Heart right ventricle (tissue), 16 donors: ENCODE measurements at regions not wholly inside any gene's neighbourhood (a gene's known extent, or its start where the extent isn't known, plus 50 kb on each side); places are given as distances from the start of the nearest gene placed in this dataset.

Experiments used
- ATAC-seq, 8 donors: fragments of 200-7000 bp; cut with Tn5 transposase; one replicate each; pipeline ENCODE4 v1.9.1; 2020; ENCODE audit warnings: mild to moderate bottlenecking in 8 of 8, moderate library complexity in 8 of 8, moderate number of reproducible peaks in 1 of 8
- DNase-seq, 2 donors: peaks; one replicate each; pipeline ENCODE4 v3.0.0-alpha.2; 2020
- H3K27ac ChIP-seq, 10 donors: fragments of 200-600 bp; sonication (generic) in 2 of 10; one replicate each; pipeline versions ENCODE4 v1.5.0 to v1.8.0; 2020 to 2022; ENCODE audit warnings: mild to moderate bottlenecking in 3 of 10
- H3K27me3 ChIP-seq, 7 donors: fragments of 200-600 bp; one replicate each; pipeline ENCODE4 v1.8.0; 2021 to 2022; ENCODE audit warnings: mild to moderate bottlenecking in 2 of 7
- H3K36me3 ChIP-seq, 9 donors: fragments of 200-600 bp; sonication (generic) in 1 of 9; one replicate each; pipeline versions ENCODE4 v1.5.0 to v1.8.0; 2020 to 2022; ENCODE audit warnings: mild to moderate bottlenecking in 2 of 9
- H3K4me1 ChIP-seq, 9 donors: fragments of 200-600 bp; sonication (generic) in 1 of 9; one replicate each; pipeline versions ENCODE4 v1.5.0 to v1.8.0; 2020 to 2022; ENCODE audit warnings: mild to moderate bottlenecking in 4 of 9
- H3K4me3 ChIP-seq, 10 donors: fragments of 200-600 bp; sonication (generic) in 2 of 10; one replicate each; pipeline versions ENCODE4 v1.5.0 to v1.8.0; 2020 to 2022; ENCODE audit warnings: mild to moderate bottlenecking in 7 of 10, moderate library complexity in 2 of 10
- H3K9me3 ChIP-seq, 11 donors: fragments of 200-600 bp in 10 of 11; sonication (generic) in 2 of 11; one replicate each; pipeline versions ENCODE4 v1.5.0 to v1.8.0; 2013 to 2022; ENCODE audit warnings: mild to moderate bottlenecking in 2 of 11, control low read depth in 1 of 11, moderate library complexity in 1 of 11
- WGBS, 2 donors: extraction: QIAGEN DNeasy Blood & Tissue Kit; methylation state at CpG; one replicate each; pipeline ENCODE4 v1.1.7; 2013; ENCODE audit warnings: inconsistent platforms in 1 of 2; 5-methylcytosine and 5-hydroxymethylcytosine counted together
- intact Hi-C, 10 donors: fragments of 100-400 bp; cut with DNase I; formaldehyde crosslinking; loops; one replicate each; pipeline versions ENCODE4 v1.11.1 to v1.14.2; 2022
- TF ChIP-seq, protein P1 (sequence below), 9 donors: fragments of 200-600 bp; sonication (generic) in 2 of 9; IDR thresholded peaks; one replicate each; pipeline versions ENCODE4 v1.5.0 to v1.8.0; 2021 to 2022; ENCODE audit warnings: antibody characterized with exemption in 9 of 9, mild to moderate bottlenecking in 5 of 9, moderate library complexity in 1 of 9
- donor health status: Arrhythmogenic right ventricular cardiomyopathy.
- donor health status: ischemic (EF 13 %, LVEDD 7.1; RV severe dilation, severe dysfunction).
- donor health status: healthy with polysubstance abuse.
- donor health status: DM: no; HTN: yes; CAD: no.
- donor health status: DM: no; HTN: no; CAD: no.
- donor health status: ischemic (EF 25% LVEDD 6.9; RV normal size, moderate dysfunction).
- donor health status: ischemic (EF 25% LVEDD 5.7; RV mildly dilated, moderate dysfunction).
- donor health status: healthy.
- donor health status: DM: yes; HTN: yes; CAD: no.
- donor health status: Ischemic cardiomyopathy.
- donor health status: ischemic (EF 35%, LVEDD 5.7; RV mildly dilated, moderate dysfunction).
- donor health status: nonischemic (EF 11% LVEDD 7.7; RV severe dilation, severe dysfunction).
- donor health status: DM: yes; HTN: yes; CAD: no.
- donor health status: PGD.
- donor health status: ischemic (EF 29% LVEDD 5.4; RV normal size, mild dysfunction).
- donor health status: nonischemic (EF 23%, LVEDD 6.1; RV moderate dilation, normal function).

GRCh38 chr22:49586873-49587272 lies 240.8 kb downstream of the BRD1 start:
- H3K4me3 ChIP-seq: no peak overlapping the region
- H3K27ac ChIP-seq: no peak overlapping the region
- ATAC-seq (no peak), DNase-seq (no peak)
- 81 to 86% methylated on average over 12 of the region's 12 CpGs for WGBS, 2 donors
- intact Hi-C loops: no loop called here
- no peaks in the 10 kb centered on the region for H3K27me3 ChIP-seq
- TF ChIP-seq, protein P1, sequence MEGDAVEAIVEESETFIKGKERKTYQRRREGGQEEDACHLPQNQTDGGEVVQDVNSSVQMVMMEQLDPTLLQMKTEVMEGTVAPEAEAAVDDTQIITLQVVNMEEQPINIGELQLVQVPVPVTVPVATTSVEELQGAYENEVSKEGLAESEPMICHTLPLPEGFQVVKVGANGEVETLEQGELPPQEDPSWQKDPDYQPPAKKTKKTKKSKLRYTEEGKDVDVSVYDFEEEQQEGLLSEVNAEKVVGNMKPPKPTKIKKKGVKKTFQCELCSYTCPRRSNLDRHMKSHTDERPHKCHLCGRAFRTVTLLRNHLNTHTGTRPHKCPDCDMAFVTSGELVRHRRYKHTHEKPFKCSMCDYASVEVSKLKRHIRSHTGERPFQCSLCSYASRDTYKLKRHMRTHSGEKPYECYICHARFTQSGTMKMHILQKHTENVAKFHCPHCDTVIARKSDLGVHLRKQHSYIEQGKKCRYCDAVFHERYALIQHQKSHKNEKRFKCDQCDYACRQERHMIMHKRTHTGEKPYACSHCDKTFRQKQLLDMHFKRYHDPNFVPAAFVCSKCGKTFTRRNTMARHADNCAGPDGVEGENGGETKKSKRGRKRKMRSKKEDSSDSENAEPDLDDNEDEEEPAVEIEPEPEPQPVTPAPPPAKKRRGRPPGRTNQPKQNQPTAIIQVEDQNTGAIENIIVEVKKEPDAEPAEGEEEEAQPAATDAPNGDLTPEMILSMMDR (IDR thresholded peaks at IDR 0.05): no peak
- no peaks in the 10 kb centered on the region for H3K36me3 ChIP-seq
- no peaks in the 10 kb centered on the region for H3K9me3 ChIP-seq
- H3K4me1 ChIP-seq: no peaks in the 10 kb centered on the region

DNA sequence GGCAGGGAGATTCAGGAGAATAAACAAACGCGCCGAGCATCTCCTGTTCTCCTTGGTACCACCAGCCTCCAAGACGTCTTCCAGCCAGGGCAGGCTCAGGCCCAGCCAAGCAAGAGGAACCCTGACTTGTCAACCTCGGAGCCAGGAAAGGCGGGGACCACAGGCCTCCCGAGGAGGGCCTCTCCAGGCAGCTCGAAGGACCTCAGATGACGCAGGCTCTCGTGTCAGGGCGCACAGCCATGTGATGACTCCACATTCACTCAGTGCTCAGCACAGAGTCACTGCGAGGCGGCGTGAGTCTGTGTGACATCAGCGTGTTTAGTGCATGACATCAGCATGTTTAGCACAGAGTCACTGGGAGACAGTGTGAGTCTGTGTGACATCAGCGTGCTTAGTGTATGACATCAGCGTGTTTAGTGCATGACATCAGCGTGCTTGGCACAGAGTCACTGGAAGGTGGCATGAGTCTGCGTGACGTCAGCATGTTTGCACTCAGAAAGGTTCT lies 241.4 kb downstream of the BRD1 start:
- no peak for ATAC-seq
- no peak for DNase-seq
- peaks cover 0 to under 1% (median 0%) of the 10 kb centered on the region in 11 donors for H3K9me3 ChIP-seq
- H3K27ac ChIP-seq: no peak overlapping the region
- H3K27me3 ChIP-seq: no peaks in the 10 kb centered on the region
- H3K4me1 ChIP-seq: no peaks in the 10 kb centered on the region
- WGBS, 2 donors: 80 to 86% methylated on average over 20 of the region's 20 CpGs
- TF ChIP-seq, protein P1 (IDR thresholded peaks at IDR 0.05): no peak
- no peak overlapping the region for H3K4me3 ChIP-seq
- H3K36me3 ChIP-seq: no peaks in the 10 kb centered on the region
- intact Hi-C loops: no loop called here

- Histone ChIP-seq H3K27me3 (no peaks in the 10 kb centered on the region), H3K27ac (no peak overlapping the region), H3K4me3 (no peak overlapping the region), H3K36me3 (no peaks in the 10 kb centered on the region), H3K4me1 (no peaks in the 10 kb centered on the region), H3K9me3 (peaks cover 0 to 7% (median 0%) of the 10 kb centered on the region in 11 donors)
- ATAC-seq (no peak), DNase-seq (no peak)
- 83 to 89% methylated on average over 23 of the region's 23 CpGs for whole genome bisulfite sequencing, 2 donors
- intact Hi-C loops: no loop called here
- TF ChIP-seq, protein P1 (IDR thresholded peaks at IDR 0.05): no peak
Observed at GRCh38 chr22:49585461-49586243, 242.0 kb downstream of the BRD1 start.

DNA sequence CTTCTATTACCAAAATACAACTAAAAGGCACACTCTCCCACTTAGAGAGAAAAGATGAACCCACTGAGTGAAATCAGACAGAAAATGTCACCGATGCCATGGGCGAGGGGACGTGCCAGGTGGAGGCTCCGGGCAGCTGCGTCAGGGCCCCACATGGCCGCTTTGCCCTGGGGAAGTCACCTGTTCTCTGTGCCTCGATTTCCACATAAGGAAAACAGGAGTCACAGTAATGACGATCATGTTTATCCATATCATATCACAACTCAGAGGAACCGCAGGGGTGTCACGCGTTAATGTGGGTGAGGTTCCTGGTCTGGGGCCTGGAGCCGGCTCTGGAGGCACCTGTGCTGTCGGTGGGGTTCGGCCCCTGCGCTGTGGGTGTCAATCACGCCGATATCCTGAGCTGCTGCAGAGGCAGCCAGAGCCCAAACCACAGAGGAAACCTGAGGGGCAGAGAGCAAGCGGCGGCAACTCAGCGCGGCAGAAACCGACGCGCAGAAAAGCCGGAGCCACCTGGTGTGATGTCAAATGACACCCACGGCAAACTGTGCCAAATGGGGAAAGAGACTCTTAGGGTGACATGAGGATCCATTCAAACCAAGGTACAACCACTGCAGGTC lies 243.7 kb downstream of the BRD1 start:
- Histone ChIP-seq H3K27me3 (no peaks in the 10 kb centered on the region), H3K36me3 (no peaks in the 10 kb centered on the region), H3K4me3 (no peak overlapping the region), H3K9me3 (peaks cover 0 to 21% (median 7%) of the 10 kb centered on the region in 11 donors), H3K27ac (no peak overlapping the region), H3K4me1 (no peaks in the 10 kb centered on the region)
- intact Hi-C loops: no loop called here
- no peak for ATAC-seq
- no peak for DNase-seq
- 91 to 93% methylated on average over 26 of the region's 26 CpGs for WGBS, 2 donors
- TF ChIP-seq, protein P1 (IDR thresholded peaks at IDR 0.05): no peak
